HL-60 (cell line): ENCODE measurements at regions not wholly inside any gene's neighbourhood (a gene's known extent, or its start where the extent isn't known, plus 50 kb on each side); places are given as distances from the start of the nearest gene placed in this dataset.

ENCODE experiments used
- CTCF ChIP-seq: IDR thresholded peaks from one replicate; pipeline ENCODE4 v1.5.1; 2011; ENCODE audit warnings: low read length, control low read depth, inconsistent platforms; ENCODE audit not compliant: insufficient read depth
- GABPA ChIP-seq: IDR thresholded peaks from 2 replicates; pipeline ENCODE4 v1.6.1; 2012; ENCODE audit warnings: low read depth
- POLR2AphosphoS5 ChIP-seq: IDR thresholded peaks from 2 replicates; pipeline ENCODE4 v1.6.1; 2012; ENCODE audit warnings: low read depth
- REST ChIP-seq: IDR thresholded peaks from 2 replicates; pipeline ENCODE4 v1.6.1; 2012; ENCODE audit warnings: low read depth; ENCODE audit not compliant: insufficient replicate concordance

GRCh38 chr3:513301-513700, 316.7 kb downstream of the CHL1 start:
- TF ChIP-seq CTCF (no peak), POLR2AphosphoS5 (no peak), GABPA (no peak), REST (no peak)
